ENCODE measurements at regions not wholly inside any gene's neighbourhood (a gene's known extent, or its start where the extent isn't known, plus 50 kb on each side); places are given as distances from the start of the nearest gene placed in this dataset.

GRCh38 chr3:83902787-83903533 is 1055.8 kb upstream of the CADM2 start:
- no peak for DNase-seq

GRCh38 chr3:83913381-83913780 is 1045.4 kb upstream of the CADM2 start:
- DNase-seq, result no peak

- no peak for DNase-seq
These were observed 1032.5 kb upstream of the CADM2 start for GRCh38 chr3:83926291-83926690.

- peak; percentile 74 for DNase-seq
These were observed 1030.4 kb upstream of the CADM2 start for GRCh38 chr3:83928391-83928790.

DNA sequence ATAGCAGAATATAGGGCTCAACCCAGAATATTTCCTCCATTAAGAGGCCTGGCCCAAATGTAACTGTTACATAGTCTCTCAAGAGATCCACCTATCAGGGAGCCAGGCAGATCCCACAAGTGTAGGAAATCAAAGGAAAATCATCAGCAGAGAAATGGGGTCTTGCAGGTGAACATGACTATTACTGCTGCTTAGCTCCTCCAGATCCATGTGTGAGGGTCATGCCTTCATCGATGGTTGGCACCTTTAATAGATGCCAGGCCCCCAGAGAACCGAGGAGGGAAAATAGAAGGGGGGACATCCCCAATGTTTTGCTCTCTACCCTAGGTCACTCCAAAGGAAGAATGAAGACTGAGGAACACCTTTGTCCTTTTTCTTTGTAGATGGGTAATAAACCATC is 1029.9 kb upstream of the CADM2 start:
- no peak for DNase-seq

DNA sequence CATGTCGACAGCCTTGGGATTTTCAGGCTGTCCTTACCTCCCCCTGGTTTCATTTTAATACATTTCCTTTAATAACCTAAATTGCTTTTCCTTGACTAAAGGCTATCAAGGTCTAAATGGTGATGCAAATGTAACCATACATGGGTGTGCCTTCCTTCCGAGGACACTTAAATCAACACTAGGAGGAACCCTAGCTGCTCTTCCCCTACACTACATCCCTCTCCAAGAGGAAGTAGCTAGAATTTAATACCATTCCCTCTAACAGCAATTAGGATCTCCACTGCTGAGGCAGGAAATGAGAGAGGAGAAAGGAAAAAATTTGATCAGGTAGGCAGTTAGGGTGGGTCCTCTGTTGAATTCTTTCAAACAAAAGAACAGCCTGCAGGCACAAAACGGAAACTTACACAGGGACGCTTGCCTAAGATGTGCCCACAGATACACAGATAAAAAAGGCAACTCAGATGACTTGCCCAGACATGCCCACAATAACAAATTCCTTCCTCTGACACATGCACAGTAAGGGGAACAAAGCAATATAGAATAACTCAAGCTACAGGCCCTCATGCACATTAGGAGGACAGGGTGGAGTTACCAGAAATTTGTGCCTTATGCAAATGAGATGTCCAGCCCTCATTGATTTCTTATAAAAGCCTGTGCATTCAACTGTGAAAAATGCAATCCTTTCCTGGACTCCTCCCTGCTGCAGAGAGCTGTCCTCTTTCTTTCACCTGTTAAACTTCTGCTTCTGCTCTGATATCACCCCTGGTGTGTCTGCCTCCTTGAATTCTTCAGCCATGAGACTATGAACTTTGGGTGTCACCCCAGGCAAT is 1024.4 kb upstream of the CADM2 start:
- DNase-seq, result peak; percentile 16

DNA sequence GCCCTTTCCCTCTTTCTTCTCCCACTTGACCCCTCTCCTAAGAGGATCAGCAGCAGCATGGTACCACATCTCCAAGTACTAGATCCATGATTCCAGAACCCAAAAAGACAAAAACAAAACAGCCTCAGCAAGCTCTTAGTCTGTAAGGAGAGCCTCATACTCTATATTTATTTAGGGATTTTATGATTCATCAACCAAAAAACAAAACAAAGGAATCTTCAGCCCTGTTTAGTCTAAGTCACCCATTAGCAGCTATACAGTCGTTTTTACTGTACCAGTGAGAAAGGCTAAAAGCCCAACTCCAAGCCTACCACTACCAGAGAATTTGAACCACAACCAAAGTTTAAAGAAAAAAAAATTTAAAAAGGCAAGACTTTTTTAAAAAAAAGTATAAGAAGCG is 1020.3 kb upstream of the CADM2 start:
- no peak for DNase-seq

- no peak for DNase-seq
These were observed 1016.6 kb upstream of the CADM2 start for GRCh38 chr3:83941990-83942745.

DNA sequence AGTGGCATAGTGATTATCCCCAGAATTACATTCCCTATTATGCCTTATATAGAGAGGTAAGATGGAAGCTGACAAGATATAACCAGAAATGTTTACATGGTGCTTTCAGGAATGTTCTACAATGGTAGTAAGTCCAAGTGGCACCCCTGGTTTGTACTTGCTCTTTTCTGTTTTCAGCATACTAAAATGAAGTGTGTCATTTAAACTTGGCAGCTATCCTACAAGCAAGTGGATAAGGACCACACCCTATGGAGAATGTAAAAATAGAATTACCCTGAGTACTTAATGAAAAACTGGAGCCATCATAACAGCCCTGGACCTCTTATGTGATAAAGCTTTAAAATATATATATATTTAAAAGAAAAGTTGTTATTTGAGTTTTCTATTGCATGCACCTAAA is 1012.7 kb upstream of the CADM2 start:
- DNase-seq, result no peak

DNA sequence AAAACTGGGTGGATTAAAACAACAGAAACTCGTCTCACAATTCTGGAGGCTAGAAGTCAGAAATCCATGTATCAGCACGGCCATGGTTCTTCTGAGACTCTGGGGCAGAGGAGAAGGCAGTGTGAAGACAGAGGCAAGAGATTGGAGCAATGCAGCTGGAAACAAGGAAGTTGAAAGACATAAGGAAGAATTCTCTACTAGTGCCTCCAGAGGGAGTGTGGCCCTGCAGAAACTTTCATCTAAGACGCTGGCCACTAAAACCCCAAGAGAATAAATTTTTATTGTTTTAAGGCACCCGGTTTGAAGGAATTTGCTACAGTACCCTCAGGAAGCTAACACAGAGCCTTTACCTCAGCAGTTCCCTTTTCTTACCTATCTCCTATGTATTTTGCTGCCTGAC is 1012.2 kb upstream of the CADM2 start:
- DNase-seq, result no peak

- no peak for DNase-seq
These were observed 1010.0 kb upstream of the CADM2 start for GRCh38 chr3:83948771-83949170.

- DNase-seq, result no peak
These were observed 1005.2 kb upstream of the CADM2 start for GRCh38 chr3:83953417-83954089.

GRCh38 chr3:83956431-83956830 is 1002.4 kb upstream of the CADM2 start:
- no peak for DNase-seq

DNA sequence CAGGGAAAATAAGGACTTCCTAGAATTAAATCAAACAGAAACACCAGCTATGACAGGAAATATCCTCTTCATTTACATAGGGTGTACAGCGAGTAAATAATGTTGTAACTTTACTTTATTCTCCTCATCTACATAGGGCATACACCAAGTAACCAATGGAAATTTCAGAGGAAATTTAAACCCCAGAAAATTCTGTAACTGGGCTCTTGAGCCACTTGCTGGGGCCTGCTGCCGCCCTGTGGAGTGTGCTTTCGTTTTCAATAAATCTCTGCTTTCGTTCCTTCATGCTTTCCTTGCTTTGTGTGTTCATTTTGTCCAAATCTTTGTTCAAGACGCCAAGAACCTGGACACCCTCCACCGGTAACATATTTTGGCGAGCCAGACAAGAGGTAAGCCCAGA is 990.4 kb upstream of the CADM2 start:
- no peak for DNase-seq

- DNase-seq, result no peak
These were observed 987.1 kb upstream of the CADM2 start for GRCh38 chr3:83971666-83972065.

GRCh38 chr3:84008623-84009022 is 950.2 kb upstream of the CADM2 start:
- no peak for DNase-seq

- DNase-seq, result no peak
These were observed 934.9 kb upstream of the CADM2 start for GRCh38 chr3:84023842-84024241.

- no peak for DNase-seq
These were observed 919.7 kb upstream of the CADM2 start for GRCh38 chr3:84039099-84039498.

- DNase-seq, result no peak
These were observed 916.2 kb upstream of the CADM2 start for GRCh38 chr3:84042399-84043106.

GRCh38 chr3:84066915-84067314 is 891.9 kb upstream of the CADM2 start:
- DNase-seq, result no peak

DNA sequence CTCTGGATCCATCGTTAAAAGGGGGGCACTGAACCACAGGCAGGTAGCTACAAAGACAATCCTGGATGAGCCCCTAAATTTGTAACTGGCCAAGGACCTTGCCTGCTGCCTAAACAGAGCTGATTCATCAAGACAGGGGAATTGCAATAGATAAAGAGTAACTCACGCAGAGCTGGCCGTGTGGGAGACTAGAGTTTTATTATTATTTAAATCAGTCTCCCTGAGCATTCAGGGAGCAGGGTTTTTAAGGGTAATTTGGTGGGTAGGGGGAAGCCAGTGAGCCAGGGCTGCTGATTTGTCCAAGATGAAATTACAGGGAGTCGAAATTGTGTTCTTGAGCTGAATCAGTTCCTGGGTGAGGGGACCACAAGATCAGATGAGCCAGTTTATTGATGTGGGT is 885.1 kb upstream of the CADM2 start:
- no peak for DNase-seq

DNA sequence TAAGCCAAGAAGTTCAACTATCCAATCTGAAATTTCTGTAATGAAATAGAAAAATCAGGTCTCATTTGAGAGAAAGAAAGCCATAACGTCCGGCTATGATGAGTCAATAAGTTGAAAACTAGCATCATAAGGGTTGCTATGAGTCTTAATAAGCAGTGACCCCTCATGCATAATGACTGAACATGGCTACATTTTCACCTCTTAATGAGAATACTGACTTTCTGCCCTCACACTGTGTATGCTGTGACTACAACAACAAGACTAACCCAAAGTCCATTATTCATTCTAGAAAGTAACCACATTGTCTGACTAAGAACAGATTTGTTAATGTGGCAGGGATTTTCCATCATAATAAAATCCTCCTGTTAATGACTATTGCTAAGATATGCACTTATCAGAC is 884.0 kb upstream of the CADM2 start:
- no peak for DNase-seq
